Panc1 (cell line): ENCODE measurements at regions not wholly inside any gene's neighbourhood (a gene's known extent, or its start where the extent isn't known, plus 50 kb on each side); places are given as distances from the start of the nearest gene placed in this dataset.

ENCODE experiments used
- CTCF ChIP-seq: fragments of 450-650 bp; IDR thresholded peaks from 2 replicates; pipeline ENCODE4 v1.5.1; 2017; ENCODE audit warnings: mild to moderate bottlenecking
- REST ChIP-seq, 2 experiments: IDR thresholded peaks; 2 replicates each; pipeline ENCODE4 v1.6.1; 2011 to 2012; ENCODE audit warnings: low read depth in 2 of 2, control low read depth in 1 of 2, low read length in 1 of 2, mild to moderate bottlenecking in 1 of 2, moderate library complexity in 1 of 2; ENCODE audit not compliant: insufficient read depth in 1 of 2

GRCh38 chr10:84607044-84607443 lies 278.7 kb downstream of the CCSER2 start:
- TF ChIP-seq CTCF (no peak), REST (IDR thresholded peaks at IDR 0.05; ENCODE audit: insufficient read depth in 1 of 2, low read depth in 2 of 2, low read length in 1 of 2) (no peak)
